ENCODE measurements at regions not wholly inside any gene's neighbourhood (a gene's known extent, or its start where the extent isn't known, plus 50 kb on each side); places are given as distances from the start of the nearest gene placed in this dataset.
"Not testable (repeated sequence)": the region's sequence is repeated elsewhere in the genome, so short reads cannot be mapped to it uniquely, and the experiment has no call there.

DNA sequence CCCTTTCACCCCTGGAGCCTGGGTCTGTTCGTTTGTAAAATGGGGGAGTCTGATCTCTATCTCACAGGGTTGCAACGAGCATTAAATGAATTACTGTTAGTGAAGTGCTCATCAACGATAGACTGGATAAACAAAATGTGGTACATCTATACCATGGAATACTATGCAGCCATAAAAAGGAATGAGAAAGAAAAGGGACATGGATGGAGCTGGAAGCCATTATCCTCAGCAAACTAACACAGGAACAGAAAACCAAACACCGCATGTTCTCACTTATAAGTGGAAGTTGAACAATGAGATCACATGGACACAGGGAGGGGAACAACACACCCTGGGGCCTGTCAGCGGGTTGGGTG lies 348.0 kb upstream of the ID2 start:
- not testable (repeated sequence) for H3K27ac ChIP-seq (ENCODE audit: low read length, poor library complexity, severe bottlenecking); H3K36me3 ChIP-seq (ENCODE audit: control insufficient read depth in 1 of 2, insufficient read depth in 2 of 2, low read depth in 1 of 2, low read length in 2 of 2); H3K27me3 ChIP-seq (ENCODE audit: control insufficient read depth in 1 of 2, insufficient read depth in 1 of 2, low read length in 2 of 2); H3K4me2 ChIP-seq (ENCODE audit: low read length, poor library complexity, severe bottlenecking); H3K4me3 ChIP-seq (ENCODE audit: insufficient read depth in 1 of 2, low read depth in 1 of 2, low read length in 2 of 2); H2BK12ac ChIP-seq (ENCODE audit: low read length in 2 of 2); H3K9ac ChIP-seq (ENCODE audit: low read length); H3K79me1 ChIP-seq (replicated peaks; ENCODE audit: low read length, poor library complexity, severe bottlenecking); H3K23ac ChIP-seq (ENCODE audit: low read length in 2 of 2); H3K9me3 ChIP-seq (ENCODE audit: control insufficient read depth, low read length); H3K14ac ChIP-seq (ENCODE audit: low read length in 2 of 2); H2BK120ac ChIP-seq (ENCODE audit: low read depth, low read length); H4K8ac ChIP-seq (ENCODE audit: low read length); DNase-seq; H3K18ac ChIP-seq (ENCODE audit: low read depth in 1 of 2, low read length in 2 of 2); H2AFZ ChIP-seq (ENCODE audit: low read depth, low read length); H2BK15ac ChIP-seq (ENCODE audit: low read depth, poor library complexity, severe bottlenecking); H3K4ac ChIP-seq (ENCODE audit: low read depth in 1 of 2, low read length in 2 of 2); H2BK5ac ChIP-seq (ENCODE audit: low read depth, low read length, poor library complexity, severe bottlenecking); H2AK5ac ChIP-seq (ENCODE audit: low read length, severe bottlenecking); H3K4me1 ChIP-seq (ENCODE audit: control insufficient read depth, insufficient read depth, low read depth, low read length); H4K91ac ChIP-seq (ENCODE audit: low read length)
- WGBS = 78% methylated on average over 5 of the region's 5 CpGs

DNA sequence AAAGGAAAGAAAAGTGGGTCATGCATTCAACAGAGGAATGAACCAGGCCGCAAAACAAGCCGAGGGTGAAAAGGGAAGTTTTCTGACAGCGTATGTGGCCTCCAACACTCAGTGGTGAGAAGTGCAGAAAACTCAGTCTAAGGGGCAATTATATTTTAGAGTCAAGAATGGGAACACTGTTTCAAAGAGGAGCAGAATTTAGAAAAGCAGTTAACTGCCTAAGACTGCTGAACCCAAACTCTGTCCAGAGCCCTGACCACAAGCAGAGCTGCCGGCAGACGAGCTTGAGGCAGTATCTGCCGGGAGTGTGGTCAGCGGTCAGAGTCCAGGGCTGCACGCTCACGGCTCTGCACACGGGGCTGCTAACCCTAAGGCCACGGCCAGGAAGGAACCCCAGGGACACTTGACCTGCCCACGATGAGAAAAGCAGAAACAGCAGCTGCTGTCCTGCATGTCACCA lies 347.0 kb upstream of the ID2 start:
- Histone ChIP-seq H2BK120ac (ENCODE audit: low read depth, low read length) (no peak overlapping the region), H3K9ac (ENCODE audit: low read length) (no peak overlapping the region), H3K18ac (ENCODE audit: low read depth in 1 of 2, low read length in 2 of 2) (no peak overlapping the region), H3K79me1 (replicated peaks; ENCODE audit: low read length, poor library complexity, severe bottlenecking) (no peaks in the 10 kb centered on the region), H3K4ac (ENCODE audit: low read depth in 1 of 2, low read length in 2 of 2) (no peak overlapping the region), H2BK5ac (ENCODE audit: low read depth, low read length, poor library complexity, severe bottlenecking) (no peak overlapping the region), H2AK5ac (ENCODE audit: low read length, severe bottlenecking) (no peak overlapping the region), H2BK15ac (ENCODE audit: low read depth, poor library complexity, severe bottlenecking) (no peak overlapping the region), H2AFZ (ENCODE audit: low read depth, low read length) (no peak overlapping the region), H4K8ac (ENCODE audit: low read length) (no peak overlapping the region), H3K4me3 (ENCODE audit: insufficient read depth in 1 of 2, low read depth in 1 of 2, low read length in 2 of 2) (no peak overlapping the region), H2BK12ac (ENCODE audit: low read length in 2 of 2) (no peak overlapping the region), H3K36me3 (ENCODE audit: control insufficient read depth in 1 of 2, insufficient read depth in 2 of 2, low read depth in 1 of 2, low read length in 2 of 2) (no peaks in the 10 kb centered on the region), H3K4me2 (ENCODE audit: low read length, poor library complexity, severe bottlenecking) (no peak overlapping the region), H3K14ac (ENCODE audit: low read length in 2 of 2) (no peak overlapping the region), H3K4me1 (ENCODE audit: control insufficient read depth, insufficient read depth, low read depth, low read length) (peaks cover 4% of the 10 kb centered on the region), H3K23ac (ENCODE audit: low read length in 2 of 2) (no peak overlapping the region), H3K27ac (ENCODE audit: low read length, poor library complexity, severe bottlenecking) (no peak overlapping the region), H3K27me3 (ENCODE audit: control insufficient read depth in 1 of 2, insufficient read depth in 1 of 2, low read length in 2 of 2) (no peaks in the 10 kb centered on the region), H3K9me3 (ENCODE audit: control insufficient read depth, low read length) (no peaks in the 10 kb centered on the region), H4K91ac (ENCODE audit: low read length) (no peak overlapping the region)
- WGBS = 75% methylated on average over 12 of the region's 12 CpGs
- no peak for DNase-seq

DNA sequence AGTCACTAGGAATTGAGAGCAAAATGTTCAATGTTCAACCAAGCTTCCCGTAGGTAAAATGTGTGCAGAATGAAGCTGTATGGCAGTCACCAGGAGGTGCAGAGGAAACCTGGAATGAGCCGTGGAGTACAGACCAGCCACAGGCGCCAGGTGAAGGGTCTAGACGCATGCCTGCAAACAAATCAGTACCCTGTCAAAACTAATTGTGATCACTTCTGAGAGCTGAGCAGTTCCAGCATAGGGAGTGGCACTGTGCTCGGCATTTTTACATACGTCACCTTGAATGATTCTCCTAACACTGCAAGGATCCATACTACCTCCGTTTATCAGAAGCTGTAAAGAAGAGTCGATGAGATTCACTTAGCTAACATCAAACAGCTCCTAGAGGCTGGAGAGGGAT lies 346.1 kb upstream of the ID2 start:
- H3K27me3 ChIP-seq (ENCODE audit: control insufficient read depth in 1 of 2, insufficient read depth in 1 of 2, low read length in 2 of 2) = no peaks in the 10 kb centered on the region
- DNase-seq = no peak
- WGBS = 95% methylated on average over 8 of the region's 8 CpGs
- H2BK120ac ChIP-seq (ENCODE audit: low read depth, low read length) = no peak overlapping the region
- H3K18ac ChIP-seq (ENCODE audit: low read depth in 1 of 2, low read length in 2 of 2) = no peak overlapping the region
- no peak overlapping the region for H3K4ac ChIP-seq (ENCODE audit: low read depth in 1 of 2, low read length in 2 of 2)
- H3K36me3 ChIP-seq (ENCODE audit: control insufficient read depth in 1 of 2, insufficient read depth in 2 of 2, low read depth in 1 of 2, low read length in 2 of 2) = no peaks in the 10 kb centered on the region
- no peak overlapping the region for H2BK5ac ChIP-seq (ENCODE audit: low read depth, low read length, poor library complexity, severe bottlenecking)
- H3K79me1 ChIP-seq (replicated peaks; ENCODE audit: low read length, poor library complexity, severe bottlenecking) = no peaks in the 10 kb centered on the region
- no peak overlapping the region for H3K4me3 ChIP-seq (ENCODE audit: insufficient read depth in 1 of 2, low read depth in 1 of 2, low read length in 2 of 2)
- no peak overlapping the region for H2BK12ac ChIP-seq (ENCODE audit: low read length in 2 of 2)
- no peak overlapping the region for H4K91ac ChIP-seq (ENCODE audit: low read length)
- H3K4me1 ChIP-seq (ENCODE audit: control insufficient read depth, insufficient read depth, low read depth, low read length) = peaks cover 4% of the 10 kb centered on the region
- H3K4me2 ChIP-seq (ENCODE audit: low read length, poor library complexity, severe bottlenecking) = no peak overlapping the region
- no peak overlapping the region for H2AK5ac ChIP-seq (ENCODE audit: low read length, severe bottlenecking)
- H3K23ac ChIP-seq (ENCODE audit: low read length in 2 of 2) = no peak overlapping the region
- no peak overlapping the region for H2BK15ac ChIP-seq (ENCODE audit: low read depth, poor library complexity, severe bottlenecking)
- no peak overlapping the region for H3K14ac ChIP-seq (ENCODE audit: low read length in 2 of 2)
- H3K9ac ChIP-seq (ENCODE audit: low read length) = no peak overlapping the region
- H2AFZ ChIP-seq (ENCODE audit: low read depth, low read length) = no peak overlapping the region
- H4K8ac ChIP-seq (ENCODE audit: low read length) = no peak overlapping the region
- no peak overlapping the region for H3K27ac ChIP-seq (ENCODE audit: low read length, poor library complexity, severe bottlenecking)
- H3K9me3 ChIP-seq (ENCODE audit: control insufficient read depth, low read length) = no peaks in the 10 kb centered on the region

DNA sequence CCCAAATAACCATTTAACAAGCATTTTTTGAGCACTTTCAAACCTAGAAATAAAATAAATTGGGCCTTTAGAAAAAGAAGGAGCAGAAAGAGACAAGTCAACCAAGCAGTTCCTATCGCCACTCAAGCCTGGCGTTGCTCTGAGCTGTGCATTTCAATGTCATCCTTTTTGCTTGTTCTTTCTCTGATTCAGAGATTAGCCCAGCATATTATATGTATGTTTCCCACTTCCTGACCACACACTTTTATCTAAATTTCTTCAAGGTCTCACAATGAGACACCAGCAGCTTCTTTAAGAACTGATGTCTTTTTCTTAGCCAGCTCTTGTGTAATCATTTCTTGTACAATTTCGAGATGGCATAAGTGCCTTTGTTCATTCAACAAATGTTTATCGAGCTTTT lies 344.5 kb upstream of the ID2 start:
- Histone ChIP-seq H2BK5ac (ENCODE audit: low read depth, low read length, poor library complexity, severe bottlenecking) (no peak overlapping the region), H3K27me3 (ENCODE audit: control insufficient read depth in 1 of 2, insufficient read depth in 1 of 2, low read length in 2 of 2) (no peaks in the 10 kb centered on the region), H3K36me3 (ENCODE audit: control insufficient read depth in 1 of 2, insufficient read depth in 2 of 2, low read depth in 1 of 2, low read length in 2 of 2) (no peaks in the 10 kb centered on the region), H3K4me1 (ENCODE audit: control insufficient read depth, insufficient read depth, low read depth, low read length) (peaks cover 4% of the 10 kb centered on the region), H3K18ac (ENCODE audit: low read depth in 1 of 2, low read length in 2 of 2) (no peak overlapping the region), H3K27ac (ENCODE audit: low read length, poor library complexity, severe bottlenecking) (no peak overlapping the region), H2AK5ac (ENCODE audit: low read length, severe bottlenecking) (no peak overlapping the region), H4K91ac (ENCODE audit: low read length) (no peak overlapping the region), H3K23ac (ENCODE audit: low read length in 2 of 2) (no peak overlapping the region), H3K9ac (ENCODE audit: low read length) (no peak overlapping the region), H3K4me3 (ENCODE audit: insufficient read depth in 1 of 2, low read depth in 1 of 2, low read length in 2 of 2) (no peak overlapping the region), H3K79me1 (replicated peaks; ENCODE audit: low read length, poor library complexity, severe bottlenecking) (no peaks in the 10 kb centered on the region), H3K4me2 (ENCODE audit: low read length, poor library complexity, severe bottlenecking) (no peak overlapping the region), H3K9me3 (ENCODE audit: control insufficient read depth, low read length) (no peaks in the 10 kb centered on the region), H3K14ac (ENCODE audit: low read length in 2 of 2) (no peak overlapping the region), H4K8ac (ENCODE audit: low read length) (no peak overlapping the region), H2AFZ (ENCODE audit: low read depth, low read length) (no peak overlapping the region), H2BK15ac (ENCODE audit: low read depth, poor library complexity, severe bottlenecking) (no peak overlapping the region), H3K4ac (ENCODE audit: low read depth in 1 of 2, low read length in 2 of 2) (no peak overlapping the region), H2BK12ac (ENCODE audit: low read length in 2 of 2) (no peak overlapping the region), H2BK120ac (ENCODE audit: low read depth, low read length) (no peak overlapping the region)
- 96% methylated on average over 4 of the region's 4 CpGs for WGBS
- DNase-seq = no peak

All from mesenchymal stem cell (in vitro differentiated cells and primary cell).